GM20000 (cell line): ENCODE measurements at regions not wholly inside any gene's neighbourhood (a gene's known extent, or its start where the extent isn't known, plus 50 kb on each side); places are given as distances from the start of the nearest gene placed in this dataset.

ENCODE experiments used
- DNase-seq: peaks from one replicate; pipeline ENCODE4 v3.0.0; 2012; ENCODE audit warnings: low spot score
- CTCF ChIP-seq: IDR thresholded peaks from 2 replicates; pipeline ENCODE4 v1.5.1; 2012; ENCODE audit warnings: mild to moderate bottlenecking, control low read depth; ENCODE audit errors: extremely low read depth, missing control alignments

DNA sequence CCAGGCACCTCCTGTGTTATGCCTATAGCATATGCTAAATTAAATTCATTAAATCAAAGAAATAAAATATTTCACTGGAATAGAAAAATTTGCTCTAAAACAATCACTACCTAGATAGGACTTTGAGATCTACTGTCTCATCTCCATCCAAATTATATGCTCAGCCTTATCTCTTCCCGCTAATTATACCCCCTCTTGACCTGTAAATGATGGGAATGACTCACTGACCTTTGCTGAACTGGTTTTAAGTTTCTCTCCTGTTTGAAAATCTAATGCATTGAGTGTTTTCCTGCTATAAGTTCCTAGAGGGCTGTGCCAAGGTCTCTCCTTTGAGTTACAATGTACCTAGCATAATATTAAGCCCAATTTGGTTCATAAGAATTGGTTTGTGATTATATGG lies 110.1 kb downstream of the BMP2 start:
- no peak for TF ChIP-seq CTCF
- no peak for DNase-seq

DNA sequence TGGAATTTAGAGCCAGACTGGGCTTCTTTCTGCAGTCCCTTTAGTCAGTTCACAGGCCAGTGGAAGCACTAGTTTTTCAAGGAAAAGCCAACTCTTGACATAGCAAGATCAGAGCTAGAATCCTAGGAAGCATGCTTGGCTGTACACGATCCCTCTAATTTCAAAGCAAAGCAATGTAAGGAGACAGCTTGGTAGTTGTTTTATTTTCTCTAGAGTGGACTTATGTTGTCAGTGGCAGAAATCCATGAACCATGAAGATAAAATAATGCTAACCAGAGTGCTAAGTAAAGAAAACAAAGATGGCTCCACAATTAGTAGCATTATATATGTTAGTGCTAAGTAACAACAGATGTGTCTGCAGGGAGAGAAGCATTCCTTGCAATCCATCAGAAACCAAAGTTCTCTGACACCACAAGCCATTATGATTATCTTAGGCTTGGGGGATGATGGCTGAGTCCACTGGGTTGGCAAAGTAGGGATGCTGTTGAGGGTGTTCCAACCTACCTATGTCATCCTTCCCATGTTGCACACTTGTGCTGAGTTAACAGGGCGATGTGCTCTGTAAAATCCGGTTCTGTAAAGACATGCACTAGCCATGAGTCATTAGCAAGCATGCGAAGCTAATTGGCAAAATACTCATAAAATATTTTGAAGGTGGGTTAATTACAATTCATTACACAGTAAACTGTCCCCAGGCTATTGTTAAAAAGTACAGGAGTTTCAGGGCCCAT lies 115.2 kb downstream of the BMP2 start:
- TF ChIP-seq CTCF, result no peak
- no peak for DNase-seq

GRCh38 chr20:6884114-6884513 lies 116.6 kb downstream of the BMP2 start:
- no peak for DNase-seq
- no peak for TF ChIP-seq CTCF

DNA sequence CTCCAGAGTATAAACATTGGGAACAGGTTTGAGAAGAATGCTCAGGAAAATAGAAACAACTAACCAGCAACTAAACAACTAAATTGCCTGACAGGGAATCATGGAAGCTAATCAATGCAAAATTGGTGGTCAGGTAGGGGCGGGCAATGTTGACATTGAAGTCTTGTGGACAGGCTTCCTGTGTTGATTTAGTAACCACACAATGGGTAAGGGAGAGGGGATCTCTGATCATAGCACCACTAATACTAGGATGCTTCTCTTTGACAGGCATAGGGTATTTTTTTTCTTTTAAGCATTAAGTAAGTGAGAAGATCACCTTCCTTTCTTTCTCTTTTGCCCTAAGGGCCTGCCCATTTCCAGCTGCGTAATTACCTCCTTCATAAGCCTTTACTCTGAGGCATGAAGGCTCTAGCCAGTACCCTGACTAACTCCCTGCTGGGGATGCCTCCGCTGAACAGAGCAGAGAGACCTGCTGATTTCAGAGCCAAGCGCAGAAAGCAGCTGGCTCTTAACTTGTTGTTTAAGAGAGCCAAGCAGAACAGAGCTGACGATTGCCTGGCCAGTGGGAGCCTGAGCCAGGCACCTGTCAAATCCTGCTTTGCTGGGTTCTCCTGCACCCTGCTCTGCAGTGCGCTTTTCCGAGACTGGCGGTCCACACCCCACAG lies 118.7 kb downstream of the BMP2 start:
- DNase-seq, result no peak
- no peak for TF ChIP-seq CTCF

GRCh38 chr20:6887966-6888365 lies 120.5 kb downstream of the BMP2 start:
- no peak for DNase-seq
- TF ChIP-seq CTCF, result no peak

GRCh38 chr20:6888736-6889395 lies 121.4 kb downstream of the BMP2 start:
- no peak for DNase-seq
- TF ChIP-seq CTCF, result no peak

- no peak for TF ChIP-seq CTCF
- DNase-seq, result no peak
Measured at GRCh38 chr20:6892724-6893123, 125.2 kb downstream of the BMP2 start.
